GM21786 (cell line): ENCODE measurements at regions not wholly inside any gene's neighbourhood (a gene's known extent, or its start where the extent isn't known, plus 50 kb on each side); places are given as distances from the start of the nearest gene placed in this dataset.

Experiments used
- ATAC-seq: cut with Tn5 transposase; IDR thresholded peaks from one replicate; pipeline ENCODE4 v1.9.1; 2021; ENCODE audit not compliant: unreplicated experiment

DNA sequence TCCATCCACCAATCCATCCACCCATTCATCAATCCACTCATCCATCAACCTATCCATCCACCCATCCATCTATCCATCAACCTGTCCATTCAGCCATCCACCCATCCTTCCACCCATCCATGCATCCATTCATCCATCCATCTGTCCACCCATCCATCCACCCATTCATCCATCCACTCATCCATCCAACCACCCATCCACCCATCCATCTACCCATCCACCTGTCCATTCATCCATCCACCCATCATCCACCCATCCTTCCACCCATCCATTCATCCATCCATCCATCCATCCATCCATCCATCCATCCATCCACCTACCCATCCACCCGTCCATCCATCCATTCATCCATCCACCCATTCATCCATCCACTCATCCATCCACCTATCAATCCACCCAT is 195.8 kb downstream of the NXNL2 start:
- no peak for ATAC-seq

DNA sequence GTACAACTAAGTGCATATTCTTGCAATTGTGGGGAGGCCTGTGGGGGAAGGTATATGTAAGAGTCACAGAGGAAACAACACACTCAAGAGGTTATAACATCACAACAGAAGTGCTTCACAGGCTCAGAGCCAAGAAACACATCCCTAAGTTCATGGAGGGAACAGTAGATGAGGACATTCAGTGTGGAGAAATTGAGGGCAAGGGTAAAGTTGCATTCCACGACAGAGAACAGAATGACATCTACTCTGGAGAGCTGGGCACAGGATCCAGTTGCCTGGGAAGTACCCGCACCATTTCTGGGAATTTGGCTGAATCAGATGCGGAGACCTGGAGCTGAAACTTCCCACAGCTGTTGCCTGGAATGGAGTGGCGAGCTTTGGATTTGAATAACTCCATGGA is 197.2 kb downstream of the NXNL2 start:
- ATAC-seq, result no peak

- ATAC-seq, result no peak
Observed at GRCh38 chr9:88733651-88734421, 198.9 kb downstream of the NXNL2 start.

DNA sequence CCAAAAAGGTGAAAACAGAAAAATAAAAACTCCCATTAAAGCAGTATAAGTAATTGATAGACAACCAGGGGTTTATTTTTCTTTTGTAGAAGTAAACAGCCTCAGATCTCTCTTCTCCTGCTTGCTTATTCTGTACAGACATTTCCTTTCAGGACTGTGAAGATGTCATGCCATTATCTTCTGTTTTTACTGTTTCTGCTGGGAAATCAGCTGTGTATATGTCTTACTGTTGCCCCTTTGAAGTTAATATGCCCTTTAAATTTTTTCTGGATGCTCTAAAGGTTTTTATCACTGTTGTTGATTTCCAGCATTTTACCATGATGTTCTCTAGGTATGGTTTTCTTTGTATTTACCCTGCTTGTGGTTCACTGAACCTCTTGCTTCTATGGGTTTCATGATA is 199.5 kb downstream of the NXNL2 start:
- ATAC-seq, result no peak

- no peak for ATAC-seq
Observed at GRCh38 chr9:88736136-88736637, 201.2 kb downstream of the NXNL2 start.

- no peak for ATAC-seq
Observed at GRCh38 chr9:88737031-88737430, 202.1 kb downstream of the NXNL2 start.

- no peak for ATAC-seq
Observed at GRCh38 chr9:88737876-88738275, 202.9 kb downstream of the NXNL2 start.

DNA sequence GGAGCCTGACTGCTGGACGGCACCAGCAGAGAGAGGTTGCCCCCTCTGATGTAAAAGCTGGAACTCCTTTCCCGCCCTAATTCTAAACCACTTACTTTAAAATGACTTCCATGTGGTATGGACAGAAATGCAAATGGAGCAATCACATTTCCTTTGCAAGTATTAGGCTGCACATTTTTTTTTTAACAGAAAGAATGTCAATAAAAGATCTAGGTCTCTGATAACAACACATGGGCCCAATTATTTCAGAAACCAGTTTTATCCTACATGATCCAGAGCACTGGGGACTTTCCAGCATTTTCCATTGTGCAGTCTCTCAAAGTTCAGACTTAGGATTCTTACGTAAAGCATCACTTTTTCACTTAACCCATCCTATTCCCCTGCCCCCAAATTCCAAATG is 203.7 kb downstream of the NXNL2 start:
- no peak for ATAC-seq

- ATAC-seq, result no peak
Observed at GRCh38 chr9:88739373-88739772, 204.4 kb downstream of the NXNL2 start.

- ATAC-seq, result no peak
Observed at GRCh38 chr9:88740844-88741243, 205.9 kb downstream of the NXNL2 start.

- ATAC-seq, result no peak
Observed at GRCh38 chr9:88741335-88741734, 206.4 kb downstream of the NXNL2 start.

DNA sequence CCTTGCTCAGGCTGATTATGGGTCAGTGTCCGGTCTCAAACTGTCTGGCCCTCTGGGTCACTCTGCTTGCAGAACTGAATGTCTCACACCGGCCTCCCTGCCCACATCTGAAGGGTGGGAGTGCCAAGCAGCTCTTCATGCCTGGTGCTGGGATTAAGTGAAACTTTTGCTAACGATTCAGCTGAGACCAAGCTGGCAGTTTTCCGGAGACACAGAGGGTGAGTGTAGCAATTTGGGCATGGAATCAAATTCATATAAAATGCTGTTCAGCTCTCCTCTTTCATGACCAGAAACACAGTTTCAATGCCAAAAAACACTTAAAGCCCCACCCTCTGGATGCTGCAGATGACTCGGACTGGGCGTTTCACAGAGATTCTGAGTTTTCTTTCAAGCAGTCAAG is 207.5 kb downstream of the NXNL2 start:
- ATAC-seq, result no peak

DNA sequence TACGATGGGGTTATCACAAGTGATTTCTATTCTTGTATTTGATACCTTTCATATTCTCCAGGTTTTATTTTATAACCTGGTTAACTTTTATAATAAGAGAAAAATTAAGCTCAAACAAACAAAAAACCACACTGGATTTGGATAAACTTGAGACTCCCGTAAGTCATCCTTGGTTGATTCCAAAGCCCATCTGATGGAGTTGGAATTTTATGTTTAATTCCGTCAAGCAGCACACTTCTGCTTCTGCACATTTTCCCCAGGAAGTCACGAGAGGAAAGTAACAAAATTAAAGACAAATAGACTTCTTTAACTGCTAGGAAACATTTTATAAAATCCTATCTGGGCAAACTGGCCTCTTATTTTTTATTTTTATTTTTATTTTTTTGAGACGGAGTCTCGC is 207.9 kb downstream of the NXNL2 start:
- ATAC-seq, result no peak

DNA sequence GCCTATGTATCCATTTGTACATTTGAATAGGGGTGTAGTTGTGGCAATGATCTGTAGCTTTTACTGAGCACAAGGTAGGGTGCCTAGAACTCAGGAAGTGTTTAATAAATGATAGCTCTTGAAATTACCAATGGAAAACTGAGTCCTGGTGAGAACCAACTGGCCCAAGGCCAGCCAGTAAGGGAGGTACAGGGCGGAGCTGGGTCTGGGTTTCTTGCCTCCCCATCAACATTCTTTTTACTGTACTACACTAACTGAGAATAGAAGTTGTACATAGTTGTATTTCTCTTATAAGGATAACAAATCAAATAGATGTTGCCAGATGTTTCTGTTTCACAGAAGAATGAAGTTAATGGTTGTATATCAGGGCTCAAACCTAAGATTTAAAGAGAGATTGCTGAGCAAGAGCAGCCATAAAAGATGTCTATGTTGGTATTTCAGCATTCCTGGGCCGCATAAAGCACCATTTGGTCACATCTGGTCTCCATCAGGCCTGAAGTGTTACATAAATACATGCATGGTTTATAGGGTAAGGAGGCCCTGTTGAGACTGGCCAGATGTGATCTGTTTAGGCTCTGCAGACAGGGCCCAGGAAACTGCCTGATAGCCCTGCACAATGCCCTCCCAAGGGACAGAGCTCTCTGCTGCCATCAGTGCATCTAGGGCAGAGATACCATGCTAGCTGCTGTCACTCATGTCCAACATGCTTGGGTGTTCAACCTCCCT is 210.5 kb downstream of the NXNL2 start:
- no peak for ATAC-seq

- no peak for ATAC-seq
Observed at GRCh38 chr9:88746029-88746742, 211.2 kb downstream of the NXNL2 start.

GRCh38 chr9:88746743-88747398 is 211.9 kb downstream of the NXNL2 start:
- ATAC-seq, result no peak

DNA sequence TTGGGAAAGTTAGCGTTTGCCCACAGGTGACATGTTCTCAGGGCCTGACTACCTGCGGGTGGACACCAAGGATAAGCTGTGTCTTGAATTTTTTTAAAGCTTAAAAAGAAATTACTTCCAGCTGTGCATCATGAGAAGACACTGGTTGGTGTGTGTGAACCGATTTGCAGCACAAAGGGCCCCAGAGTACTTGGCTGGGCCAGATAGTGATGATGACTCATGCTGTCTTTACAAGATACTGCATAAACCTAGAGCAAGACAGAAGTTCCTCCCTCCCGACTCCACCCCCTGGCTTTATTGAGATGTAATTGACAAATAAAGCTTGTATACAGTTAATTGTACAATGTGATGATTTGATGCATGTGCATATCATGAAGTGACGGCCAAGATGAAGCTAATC is 212.8 kb downstream of the NXNL2 start:
- ATAC-seq, result no peak

DNA sequence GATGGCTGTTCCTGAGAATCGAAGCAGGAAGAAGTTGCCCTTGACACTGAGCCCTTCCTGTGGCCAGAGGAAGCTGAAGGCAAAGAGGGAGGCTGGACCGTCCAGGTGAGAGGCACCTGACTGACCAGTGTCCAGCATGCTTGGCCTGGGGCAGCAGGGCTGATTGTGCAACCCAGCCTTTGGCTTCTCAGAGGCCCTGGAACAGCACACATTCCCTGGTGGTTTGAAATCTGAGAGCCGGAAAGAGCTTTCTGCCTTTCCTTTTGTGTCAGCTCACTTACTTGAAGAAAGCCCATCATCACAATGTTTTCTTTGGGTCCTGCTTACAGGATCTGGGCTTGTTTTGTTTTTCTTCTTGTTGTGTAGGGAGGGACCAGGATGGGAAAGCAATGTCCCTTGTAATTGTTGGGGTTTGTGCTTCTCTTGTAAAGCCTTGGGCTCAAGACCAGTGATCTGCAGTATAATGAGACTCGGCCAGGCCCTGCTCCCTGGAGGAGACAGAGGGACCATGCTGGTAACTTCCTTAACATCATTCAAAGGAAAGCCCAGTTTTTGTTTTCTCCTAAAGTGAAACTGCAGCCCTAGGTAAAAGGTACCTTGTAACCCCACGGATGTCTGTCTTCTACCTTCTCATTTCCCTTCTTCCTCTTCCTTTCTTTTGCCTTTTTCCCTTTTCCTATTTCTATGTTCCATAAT is 213.7 kb downstream of the NXNL2 start:
- no peak for ATAC-seq

DNA sequence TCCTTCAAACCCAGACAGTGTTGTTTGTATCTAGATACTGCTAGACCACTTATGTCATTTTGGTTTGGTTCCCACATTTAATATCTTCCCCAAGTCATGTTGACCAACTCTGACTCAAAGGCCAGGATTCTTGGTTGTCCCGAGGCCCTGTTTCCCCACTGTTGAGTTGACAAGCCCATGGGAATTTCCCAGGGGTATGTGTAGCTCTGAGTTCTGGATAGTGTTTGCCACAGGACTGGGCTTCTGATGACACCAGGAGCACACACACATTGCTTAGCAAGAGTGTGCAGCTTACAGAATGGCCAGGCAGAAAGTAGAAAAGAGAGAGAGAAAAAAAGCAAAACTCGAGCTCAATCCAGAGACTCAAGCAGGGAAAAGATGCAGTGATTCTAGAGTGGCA is 214.4 kb downstream of the NXNL2 start:
- no peak for ATAC-seq

DNA sequence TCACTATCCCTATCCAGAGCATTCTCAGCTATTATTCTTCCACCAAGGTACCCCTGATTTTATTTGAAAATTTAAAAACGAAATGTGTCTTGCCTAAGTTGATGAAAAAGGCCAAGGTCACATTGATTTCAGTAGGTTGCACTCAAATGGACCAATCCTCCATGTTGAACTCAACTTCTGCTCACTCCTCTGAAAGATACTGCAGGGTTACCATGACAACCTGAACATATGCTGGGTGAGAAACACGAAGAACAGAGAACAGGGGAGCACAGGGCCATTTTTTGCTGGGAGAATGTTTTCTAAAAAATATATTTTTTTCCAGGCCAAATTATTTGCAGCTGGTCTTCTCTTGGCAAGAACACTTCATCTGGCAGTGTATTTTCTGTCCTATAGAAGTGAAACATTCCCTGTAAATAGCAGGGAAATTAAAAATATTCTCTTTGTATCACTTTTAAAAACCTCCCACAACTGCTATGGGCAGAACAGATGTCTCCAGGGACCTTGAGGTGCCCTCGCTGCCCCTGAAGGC is 215.9 kb downstream of the NXNL2 start:
- ATAC-seq, result no peak
